ENCODE measurements at regions not wholly inside any gene's neighbourhood (a gene's known extent, or its start where the extent isn't known, plus 50 kb on each side); places are given as distances from the start of the nearest gene placed in this dataset.
"Not testable (repeated sequence)": the region's sequence is repeated elsewhere in the genome, so short reads cannot be mapped to it uniquely, and the experiment has no call there.

DNA sequence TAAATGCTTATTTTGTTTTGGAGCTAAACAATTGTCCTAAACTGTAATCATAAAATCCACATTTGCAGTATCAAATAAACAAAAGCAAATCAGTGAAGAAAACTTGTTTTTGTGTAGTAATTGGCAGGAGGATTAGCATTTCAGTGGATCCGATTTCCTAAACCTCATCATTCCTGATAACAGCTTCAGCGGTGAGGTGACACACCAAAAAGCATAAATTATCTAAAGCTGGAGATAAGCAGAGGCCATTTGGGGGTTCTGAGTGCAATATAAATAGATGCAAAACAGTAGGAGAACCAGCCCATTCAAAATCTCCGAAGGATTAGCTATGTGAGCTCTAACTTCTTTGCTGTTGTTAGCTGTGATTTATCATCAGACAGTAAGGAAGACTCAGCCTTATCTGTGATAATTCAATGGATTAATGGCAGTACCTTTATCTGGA is 235.8 kb downstream of the EPHA7 start:
- DNase-seq: no peak

DNA sequence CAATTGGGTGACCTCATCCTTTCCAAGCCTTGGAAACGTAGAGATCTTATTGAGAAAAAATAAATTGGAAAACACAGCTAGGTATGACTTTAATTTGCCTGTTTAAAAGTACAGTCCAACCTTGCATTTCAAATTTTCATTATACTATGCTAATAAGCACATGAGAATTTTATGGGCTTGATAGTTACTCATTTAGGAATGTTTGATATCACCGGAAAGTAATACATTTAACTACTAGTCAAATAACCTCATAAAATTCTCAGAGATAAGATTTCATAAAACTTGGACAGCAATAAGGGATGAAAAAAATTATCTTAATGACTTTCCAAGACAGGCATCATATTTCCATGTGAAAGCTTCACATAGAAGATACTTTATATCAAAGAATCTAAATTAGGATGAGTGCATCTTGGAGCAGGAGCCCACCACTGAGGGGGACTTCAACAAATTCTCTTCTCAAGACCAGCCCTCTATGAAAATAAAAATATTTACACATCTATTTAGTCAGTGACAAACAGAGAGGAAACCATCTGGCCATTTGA is 236.3 kb downstream of the EPHA7 start:
- DNase-seq: no peak

DNA sequence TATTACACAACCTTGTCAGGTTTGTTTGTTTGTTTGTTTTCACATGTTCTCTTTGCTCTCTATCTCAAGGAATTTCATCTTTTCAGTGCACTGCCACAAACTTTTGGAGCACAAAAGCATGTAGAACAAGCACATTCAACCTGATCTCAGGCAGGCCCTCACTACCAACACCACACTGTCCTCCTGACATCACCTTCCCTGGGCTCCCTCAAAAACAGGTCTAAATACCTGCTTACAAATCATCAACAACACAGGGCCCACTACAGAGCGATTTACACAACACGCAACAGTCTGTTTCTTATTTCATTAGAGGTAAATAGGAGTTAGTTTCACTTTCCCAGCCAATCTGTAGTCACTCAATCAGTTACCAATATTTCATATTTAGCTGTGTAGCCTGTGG is 241.4 kb downstream of the EPHA7 start:
- DNase-seq: no peak

DNA sequence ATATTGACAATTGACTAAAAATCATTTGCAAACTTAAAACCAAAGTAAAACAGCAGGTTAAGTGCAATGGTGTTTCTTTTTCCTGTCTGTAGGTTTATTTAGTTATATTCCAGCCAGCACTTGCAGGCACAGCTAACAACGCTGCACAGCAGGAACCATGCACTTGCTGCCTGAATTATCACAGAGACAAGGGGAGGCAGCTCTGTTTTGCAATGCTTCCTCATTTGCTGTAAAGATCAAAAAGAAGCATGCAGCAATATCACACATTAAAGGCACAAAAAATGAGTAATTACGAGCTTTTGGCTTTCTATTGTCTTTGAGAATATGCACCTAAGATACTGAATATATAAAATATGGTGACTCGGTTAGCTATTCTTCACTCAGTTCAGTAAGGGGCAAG is 241.9 kb downstream of the EPHA7 start:
- no peak for DNase-seq

DNA sequence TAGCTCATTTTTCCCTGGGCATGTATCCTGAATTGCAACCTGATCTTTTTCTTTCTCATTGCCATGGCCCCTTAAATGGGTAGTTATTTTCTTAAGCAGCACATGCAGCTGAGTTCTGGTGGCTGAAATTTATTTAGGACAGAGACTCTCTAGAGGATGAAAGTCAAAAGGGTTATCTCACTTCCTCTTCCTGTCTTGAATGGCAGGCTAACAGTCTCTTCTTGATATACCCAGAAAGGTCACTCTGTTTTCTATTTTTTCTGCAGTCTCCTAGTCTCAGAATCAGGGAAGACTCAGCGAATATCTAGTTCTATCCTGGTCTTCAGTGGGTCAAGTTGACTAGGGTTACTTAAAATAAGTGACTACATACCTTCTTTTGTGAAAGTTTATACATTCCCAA is 243.3 kb downstream of the EPHA7 start:
- no peak for DNase-seq

DNA sequence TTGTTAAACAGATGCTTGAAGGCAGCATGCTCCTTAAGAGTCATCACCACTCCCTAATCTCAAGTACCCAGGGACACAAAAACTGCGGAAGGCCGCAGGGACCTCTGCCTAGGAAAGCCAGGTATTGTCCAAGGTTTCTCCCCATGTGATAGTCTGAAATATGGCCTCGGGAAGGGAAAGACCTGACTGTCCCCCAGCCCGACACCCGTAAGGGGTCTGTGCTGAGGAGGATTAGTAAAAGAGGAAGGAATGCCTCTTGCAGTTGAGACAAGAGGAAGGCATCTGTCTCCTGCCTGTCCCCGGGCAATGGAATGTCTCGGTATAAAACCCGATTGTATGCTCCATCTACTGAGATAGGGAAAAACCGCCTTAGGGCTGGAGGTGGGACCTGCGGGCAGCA is 245.8 kb downstream of the EPHA7 start:
- DNase-seq: not testable (repeated sequence)

DNA sequence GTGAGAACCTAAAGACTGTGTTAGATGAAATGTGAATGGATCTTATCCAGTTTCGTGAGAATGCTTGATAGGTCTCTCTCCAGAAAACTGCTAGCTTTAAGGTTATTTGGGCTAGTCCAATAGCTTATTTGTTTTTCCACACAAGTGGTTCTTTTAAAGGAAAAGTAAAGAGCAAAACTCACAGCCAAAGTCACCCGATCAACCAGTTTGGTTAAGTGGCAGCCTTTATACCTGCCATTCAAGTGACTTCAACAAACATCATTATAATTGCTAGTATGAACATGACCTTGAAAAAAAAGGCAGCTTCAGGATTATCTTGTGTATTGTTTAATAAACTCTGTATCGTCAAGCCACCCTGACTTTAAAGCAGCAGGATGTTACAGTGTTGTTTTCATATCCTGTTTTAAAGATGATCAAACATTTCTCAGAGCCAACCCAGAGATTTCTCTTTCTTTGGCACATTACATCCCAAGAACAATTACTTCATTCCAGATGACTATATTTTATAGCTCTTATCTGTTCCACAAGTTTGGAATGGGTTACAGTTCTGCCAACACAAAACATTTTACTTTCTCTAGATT is 253.4 kb downstream of the EPHA7 start:
- DNase-seq: no peak

DNA sequence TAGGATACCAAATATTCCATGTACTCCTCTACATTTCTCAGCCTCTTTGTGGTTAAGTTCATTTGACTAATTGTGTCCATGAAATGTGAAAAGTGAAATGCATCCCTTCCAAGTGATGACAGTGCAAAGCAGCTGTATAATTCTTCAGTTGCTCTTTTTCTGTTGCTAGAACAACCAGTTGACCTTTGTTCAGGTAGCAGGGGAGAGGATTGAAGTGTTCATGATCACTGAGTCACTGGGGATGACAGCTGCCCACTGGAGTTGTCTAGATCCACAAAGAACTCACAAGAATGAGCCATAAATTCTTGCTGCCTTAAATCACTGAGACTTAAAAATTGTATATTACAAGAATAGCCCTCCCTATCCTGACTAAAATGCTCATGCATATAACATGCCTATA is 254.6 kb downstream of the EPHA7 start:
- DNase-seq: no peak

DNA sequence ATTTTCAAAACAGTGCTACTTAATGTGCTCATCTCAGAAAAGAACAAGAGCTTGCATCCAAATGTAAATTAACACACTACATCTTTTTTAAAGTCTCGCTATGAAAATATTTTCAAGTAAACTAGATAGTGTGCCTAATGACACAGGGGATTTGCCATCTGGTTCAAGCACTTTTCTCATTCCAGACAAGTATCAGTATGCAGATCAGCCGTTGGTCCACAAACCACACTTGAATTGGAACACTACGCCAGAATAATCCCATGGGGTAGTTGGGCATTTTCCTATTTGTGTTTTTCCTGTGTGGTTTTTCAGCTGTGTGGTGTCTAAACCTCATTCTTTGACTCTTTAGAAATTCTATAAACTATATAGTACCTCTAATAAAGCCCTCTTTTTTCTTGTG is 256.2 kb downstream of the EPHA7 start:
- DNase-seq: no peak

DNA sequence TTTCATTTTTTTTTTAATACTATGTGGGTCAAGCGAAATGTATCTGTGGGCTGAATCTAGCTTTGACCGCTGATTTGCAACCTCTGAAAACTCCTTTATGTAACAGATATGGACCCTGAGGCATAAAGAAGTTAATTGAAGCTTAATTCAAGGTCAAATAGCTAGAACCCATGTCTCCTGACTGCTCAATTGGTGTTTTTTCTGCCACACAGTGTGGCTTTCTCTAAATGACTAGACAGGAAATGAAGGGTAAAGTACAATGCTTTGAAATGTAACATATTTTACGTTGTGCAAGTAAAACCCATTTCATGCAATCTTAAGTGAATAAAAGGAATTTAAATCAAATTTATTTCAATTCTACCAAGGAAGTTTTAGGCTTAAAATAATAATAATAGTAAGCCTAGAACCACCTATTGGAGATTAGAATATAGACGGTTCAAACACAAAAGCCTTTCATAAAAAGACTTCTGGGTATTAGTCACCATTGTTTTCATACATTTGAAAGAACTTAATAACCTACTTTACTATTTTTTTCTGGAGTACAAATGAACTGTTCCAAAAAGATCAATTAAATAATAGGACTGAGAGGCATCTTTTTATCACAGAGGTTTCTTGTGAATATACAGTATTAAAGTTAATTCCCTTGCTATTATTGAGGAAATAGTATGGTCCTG is 279.8 kb downstream of the EPHA7 start:
- no peak for DNase-seq

DNA sequence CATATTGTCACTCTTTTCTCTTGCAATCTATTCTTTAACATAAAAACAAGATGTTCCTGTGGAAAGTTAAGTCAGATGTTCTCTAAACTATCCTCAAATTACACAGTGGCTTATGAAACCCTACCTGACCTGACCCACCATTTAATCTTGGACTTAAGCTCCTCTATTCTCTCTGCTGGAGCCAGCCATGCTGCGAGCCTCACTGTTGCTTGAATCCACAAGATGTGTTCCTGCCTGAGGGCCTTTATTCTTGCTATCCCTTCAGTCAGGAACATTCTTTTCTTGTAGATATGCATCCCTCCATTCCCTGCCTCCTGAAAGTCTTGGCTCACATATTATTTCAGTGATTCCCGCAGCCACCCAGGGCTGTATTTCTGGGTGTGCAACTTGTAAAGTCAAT is 283.2 kb downstream of the EPHA7 start:
- no peak for DNase-seq

DNA sequence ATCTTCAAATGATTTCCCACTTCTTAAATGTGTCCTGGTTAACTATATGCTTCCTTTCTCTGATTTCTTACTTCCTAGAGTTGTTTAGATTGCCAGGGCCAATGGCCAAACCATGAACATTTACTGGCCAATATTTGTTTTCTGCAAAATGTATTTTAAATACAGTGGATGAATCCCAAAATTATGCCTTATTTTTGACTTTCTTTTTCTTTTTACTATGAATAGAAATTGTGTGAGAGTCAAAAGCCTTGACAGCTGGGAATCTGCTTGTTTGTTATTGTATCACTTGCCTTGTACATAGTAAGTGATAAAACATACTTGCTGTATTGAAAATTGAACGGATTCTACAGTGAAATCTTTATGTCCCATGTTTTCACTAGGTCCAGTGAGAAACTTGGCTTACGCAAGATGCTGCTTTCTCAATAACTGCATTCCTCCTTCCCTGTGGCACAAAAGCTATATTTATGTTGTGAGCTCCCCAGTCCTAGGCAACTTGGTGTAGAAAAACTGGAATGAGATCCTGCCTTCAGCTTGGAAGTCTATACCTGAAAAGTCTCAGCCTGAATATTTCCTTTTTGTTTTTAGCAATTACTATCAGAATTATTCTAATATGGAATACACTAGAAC is 295.2 kb downstream of the EPHA7 start:
- DNase-seq: no peak

DNA sequence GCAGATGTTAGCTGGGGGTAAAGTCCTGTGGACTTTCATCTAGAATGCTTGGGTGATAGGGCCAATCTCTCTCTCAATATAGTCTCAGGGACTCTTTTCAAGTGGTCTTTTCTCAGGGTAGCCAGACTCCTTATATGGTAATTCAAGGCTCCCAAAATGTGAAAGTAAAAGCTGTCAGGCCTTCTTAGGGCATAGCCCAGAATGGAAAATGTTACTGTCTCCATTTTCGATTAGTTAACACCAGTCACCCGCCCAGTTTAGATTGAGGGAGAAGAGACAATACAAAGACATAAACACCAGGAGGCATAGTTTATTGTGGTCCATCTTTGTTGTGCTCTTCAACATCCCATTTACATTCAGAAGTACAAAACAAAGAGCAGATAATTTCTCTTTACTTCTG is 295.8 kb downstream of the EPHA7 start:
- no peak for DNase-seq

DNA sequence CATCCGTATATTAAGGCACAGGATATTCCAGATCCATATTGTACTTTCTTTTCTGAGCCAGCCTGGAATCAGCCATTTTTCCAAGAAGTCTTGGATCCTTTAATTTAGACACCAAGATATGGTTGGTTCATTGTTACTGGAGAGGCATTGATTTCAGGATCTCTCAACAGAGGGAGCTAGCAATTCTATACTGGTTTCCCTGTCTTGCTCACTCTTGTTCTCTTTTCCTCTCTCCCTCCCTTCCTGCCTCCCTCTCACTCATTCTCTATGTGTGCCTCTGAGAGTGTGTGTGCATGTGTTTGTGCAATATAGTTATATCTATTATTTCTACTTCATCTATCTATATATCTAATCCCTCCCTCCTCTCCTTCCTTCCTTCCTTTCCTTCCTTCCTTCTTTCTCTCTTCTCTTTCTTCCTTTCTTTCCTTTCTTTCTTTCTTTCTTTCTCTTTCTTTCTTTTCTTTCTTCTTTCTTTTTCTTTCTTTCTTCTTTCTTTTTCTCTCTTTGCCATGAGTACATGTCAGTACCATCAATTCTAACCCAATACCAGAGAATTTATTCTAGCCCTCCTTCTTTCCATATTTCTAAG is 299.1 kb downstream of the EPHA7 start:
- no peak for DNase-seq

DNA sequence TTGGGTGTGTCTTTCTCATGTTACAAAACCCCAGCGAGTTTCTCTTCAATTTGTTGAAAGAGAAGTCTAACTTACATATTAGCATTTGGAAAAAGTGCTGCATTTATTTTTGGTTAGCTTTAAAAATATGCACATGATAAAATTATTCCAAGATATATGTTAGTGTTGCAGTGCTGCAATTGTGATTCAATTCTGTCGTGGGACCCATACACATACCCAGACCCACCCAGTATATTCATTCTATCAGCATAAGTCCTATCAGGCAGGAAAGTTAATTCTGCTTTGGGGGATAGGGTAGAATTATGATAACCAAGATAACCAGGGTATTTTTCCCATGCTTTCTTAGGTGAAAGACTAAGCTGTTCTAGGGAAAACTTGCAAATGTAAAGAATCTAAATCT is 313.5 kb downstream of the EPHA7 start:
- DNase-seq: no peak

DNA sequence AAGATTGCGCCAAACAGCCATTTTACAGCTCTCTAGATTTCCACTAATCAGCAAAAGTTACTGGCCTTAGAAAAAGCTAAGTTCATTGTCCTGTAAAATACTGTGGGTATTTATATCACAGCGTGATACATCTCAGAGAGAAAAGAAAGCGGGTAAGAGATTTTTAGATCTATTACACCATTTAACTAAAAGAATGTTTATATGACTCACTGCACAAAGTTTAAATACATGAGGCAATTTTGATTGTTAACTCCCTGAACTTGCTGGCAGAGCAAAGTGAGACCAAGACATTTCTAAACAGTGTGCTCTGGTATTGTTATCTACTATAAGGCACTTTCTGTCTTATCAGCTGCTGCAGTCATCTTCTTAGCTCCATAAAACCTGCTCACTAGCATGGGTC is 314.3 kb downstream of the EPHA7 start:
- DNase-seq: no peak

DNA sequence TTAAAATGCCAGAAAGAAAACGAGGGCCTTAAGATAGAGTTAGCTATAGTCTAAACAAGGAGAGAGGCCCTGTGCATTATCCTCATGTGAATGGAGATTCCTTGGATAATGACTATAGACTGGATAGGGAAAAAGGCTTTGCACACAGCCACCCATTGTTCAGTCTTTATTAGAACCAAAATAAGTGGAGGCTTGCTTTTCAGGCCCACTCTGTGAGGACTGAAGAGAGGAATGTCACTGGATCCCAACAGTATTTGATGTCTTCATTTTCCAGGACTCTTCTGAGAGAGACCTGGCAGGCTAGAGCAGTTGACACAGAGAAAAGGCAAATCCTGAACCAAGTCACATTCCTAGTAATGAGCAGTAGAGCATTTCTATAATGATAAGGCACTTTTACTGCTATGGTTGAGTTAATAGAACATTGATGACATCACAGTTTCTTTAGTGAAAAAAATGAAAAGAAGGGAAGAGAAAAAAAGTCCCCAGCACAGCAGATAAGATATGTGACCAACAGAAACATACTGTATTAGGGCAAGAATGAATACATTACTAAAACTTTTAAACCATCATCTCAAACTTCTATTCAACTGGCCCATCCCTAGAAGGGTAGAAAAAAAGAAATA is 315.1 kb downstream of the EPHA7 start:
- no peak for DNase-seq

DNA sequence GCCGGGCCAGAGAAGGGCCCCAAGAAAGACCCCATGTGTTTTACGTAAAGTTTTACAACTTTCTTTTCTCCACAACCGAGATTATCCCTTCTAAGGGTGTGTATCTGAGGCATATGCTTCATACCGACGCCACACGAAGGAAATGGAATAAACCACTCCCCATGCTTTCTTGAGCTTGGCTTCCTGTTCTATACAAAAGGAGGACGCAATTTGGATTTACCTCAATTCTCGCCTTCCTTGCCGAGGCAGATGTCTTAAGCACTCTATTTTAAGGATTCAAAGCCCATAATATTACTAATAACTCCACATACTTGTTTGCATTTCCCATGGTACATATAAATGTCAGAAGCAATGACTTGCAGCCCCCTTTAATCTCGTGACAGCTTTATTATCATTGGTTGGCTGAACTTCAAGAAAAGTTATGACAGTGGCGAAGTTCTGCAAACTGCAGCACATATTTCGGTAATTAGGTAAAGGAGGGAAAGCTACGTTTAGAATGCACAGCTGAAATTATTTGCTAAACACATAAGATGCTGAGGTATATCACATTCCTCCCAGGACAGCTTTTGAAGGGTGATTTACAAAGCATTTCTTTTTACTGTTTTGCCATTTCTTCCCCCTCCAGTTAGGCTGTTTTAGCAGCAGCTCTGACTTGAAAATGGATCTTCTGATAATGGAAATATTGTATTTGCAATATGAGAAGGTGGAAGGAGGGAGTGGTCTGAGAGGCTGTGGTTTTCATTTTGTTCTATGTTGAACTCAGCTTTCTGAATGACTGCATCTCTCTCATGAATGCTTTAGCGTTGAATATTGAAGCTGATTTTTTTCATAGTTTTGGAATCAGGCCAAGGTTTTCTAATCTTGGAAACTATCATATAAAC is 330.5 kb downstream of the EPHA7 start:
- DNase-seq: no peak

DNA sequence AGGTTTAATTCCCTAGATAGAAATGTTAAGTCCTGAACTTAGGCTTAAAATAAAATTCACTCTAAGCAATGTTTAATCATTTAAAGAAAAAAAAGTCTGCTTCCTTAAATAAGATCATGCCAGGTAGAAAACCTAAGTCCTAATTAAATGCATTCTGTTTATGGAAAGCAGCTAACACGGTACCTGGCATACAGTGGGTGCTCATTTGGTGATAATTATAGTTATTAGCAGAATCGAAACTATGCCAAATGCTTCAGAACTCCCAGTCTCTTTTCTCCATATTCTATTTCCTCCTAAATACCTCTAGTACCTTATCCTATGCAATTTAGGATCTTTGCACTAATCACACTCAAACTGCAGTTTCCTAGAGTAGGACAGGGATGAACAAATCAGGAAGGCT is 331.8 kb downstream of the EPHA7 start:
- DNase-seq: peak; percentile 11

DNA sequence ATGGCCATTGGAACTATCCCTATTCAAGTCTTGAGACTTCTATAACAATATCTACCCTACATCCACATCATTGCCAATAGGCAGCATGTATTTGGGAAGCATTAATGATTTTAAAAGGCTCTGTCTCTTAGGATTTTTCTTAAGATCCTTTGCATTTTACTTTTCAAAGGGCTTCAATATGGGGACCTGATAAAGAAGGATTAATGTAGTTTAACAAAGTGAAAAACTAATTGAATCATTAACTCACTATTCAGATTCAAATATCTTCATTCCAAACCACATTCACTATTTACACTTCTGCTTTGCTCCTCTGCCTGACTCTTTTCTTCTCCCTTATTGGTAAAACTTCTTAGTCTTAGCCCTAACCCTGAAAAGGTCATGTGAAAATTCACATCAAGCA is 333.0 kb downstream of the EPHA7 start:
- DNase-seq: no peak

DNA sequence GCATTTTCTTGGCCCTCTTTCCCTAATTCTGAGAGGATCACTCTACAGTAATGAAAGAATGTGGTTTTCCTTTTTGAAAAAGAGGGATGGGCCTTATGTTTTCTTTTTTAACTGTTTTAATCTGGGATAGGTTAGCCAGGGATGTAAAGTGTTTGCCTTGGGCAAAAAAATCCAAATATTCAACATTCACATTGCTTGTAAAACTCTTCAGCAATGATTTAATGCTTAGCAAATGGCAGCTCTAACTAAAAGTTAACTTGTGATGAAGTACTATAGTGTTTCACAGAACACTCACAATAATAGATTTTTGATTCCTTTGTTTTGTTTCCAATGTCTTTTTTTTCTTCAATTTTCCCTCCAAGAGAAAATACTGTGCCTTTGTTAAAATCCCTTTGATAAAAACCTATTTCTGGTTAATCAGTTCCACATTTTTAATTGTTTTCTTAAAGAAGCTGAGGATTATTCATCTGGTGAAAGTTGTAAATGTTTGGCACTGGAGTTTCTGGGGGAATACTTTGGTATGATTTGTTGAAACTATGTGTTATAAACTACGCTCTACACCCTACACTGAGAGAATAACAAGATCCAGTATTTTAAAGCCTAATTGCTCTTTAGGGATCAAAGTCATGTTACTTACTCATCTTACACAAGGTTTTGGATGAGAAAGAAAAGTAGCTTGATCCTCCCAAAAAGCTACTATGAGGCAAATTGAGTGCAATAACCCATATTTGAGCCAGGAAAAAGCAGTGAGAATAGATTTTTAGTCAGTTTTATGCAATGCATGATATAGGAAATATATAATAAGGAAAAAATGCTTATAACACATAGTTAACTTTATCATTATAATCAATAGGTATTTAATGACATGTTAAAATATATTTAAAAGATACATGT is 335.8 kb downstream of the EPHA7 start:
- DNase-seq: no peak

Data from COR-L47 (cell line).